Body of pancreas (tissue), 4 donors: ENCODE measurements at regions not wholly inside any gene's neighbourhood (a gene's known extent, or its start where the extent isn't known, plus 50 kb on each side); places are given as distances from the start of the nearest gene placed in this dataset.

Source experiments
- ATAC-seq: fragments of 150-250 bp; one replicate; pipeline ENCODE4 v1.9.1; 2016
- DNase-seq, 4 donors: peaks; one replicate each; pipeline ENCODE4 v3.0.0-alpha.2; 2019
- H3K27ac ChIP-seq, 4 donors: fragments of 200-600 bp; sonication (generic); 1 replicate in 3 of 4; 2 replicates in 1 of 4; pipeline versions ENCODE4 v1.5.1 to v1.6.1; 2016 to 2019; ENCODE audit warnings: mild to moderate bottlenecking in 1 of 4, mixed read lengths in 1 of 4, moderate library complexity in 1 of 4
- H3K27me3 ChIP-seq, 2 donors: fragments of 200-600 bp; sonication (generic); one replicate each; pipeline ENCODE4 v1.6.0; 2016; ENCODE audit warnings: mild to moderate bottlenecking in 1 of 2
- H3K36me3 ChIP-seq, 2 donors: fragments of 200-600 bp; sonication (generic); replicated peaks in 1 of 2; 2 replicates each; pipeline ENCODE4 v1.5.1; 2016; ENCODE audit warnings: low read depth in 2 of 2; ENCODE audit not compliant: insufficient read depth in 1 of 2
- H3K4me1 ChIP-seq: fragments of 200-600 bp; sonication (generic); one replicate; pipeline ENCODE4 v1.6.0; 2016
- H3K4me3 ChIP-seq, 2 donors: fragments of 200-600 bp; sonication (generic); 1 replicate in 1 of 2; 2 replicates in 1 of 2; pipeline ENCODE4 v1.5.1; 2016 to 2019
- H3K9me3 ChIP-seq, 3 donors: fragments of 200-600 bp; sonication (generic); 1 replicate in 2 of 3; 2 replicates in 1 of 3; pipeline ENCODE4 v1.5.1; 2016
- POLR2A ChIP-seq, 3 donors: fragments of 450-650 bp; IDR thresholded peaks; one replicate each; pipeline ENCODE4 v1.6.1; 2016; ENCODE audit warnings: antibody characterized with exemption in 3 of 3, mild to moderate bottlenecking in 2 of 3
- WGBS, 2 donors: methylation state at CpG; one replicate each; pipeline ENCODE4 v1.1.5; 2017; 5-methylcytosine and 5-hydroxymethylcytosine counted together
- intact Hi-C: fragments of 100-400 bp; cut with DNase I; formaldehyde crosslinking; loops from one replicate; pipeline ENCODE4 v1.15.1; 2023
- TF ChIP-seq, protein P1 (sequence below), 7 experiments: fragments of 450-650 bp in 4 of 7; fragments of 200-600 bp in 3 of 7; sonication (generic) in 3 of 7; IDR thresholded peaks; one replicate each; pipeline ENCODE4 v1.5.1; 2016 to 2019; ENCODE audit warnings: antibody characterized with exemption in 7 of 7

DNA sequence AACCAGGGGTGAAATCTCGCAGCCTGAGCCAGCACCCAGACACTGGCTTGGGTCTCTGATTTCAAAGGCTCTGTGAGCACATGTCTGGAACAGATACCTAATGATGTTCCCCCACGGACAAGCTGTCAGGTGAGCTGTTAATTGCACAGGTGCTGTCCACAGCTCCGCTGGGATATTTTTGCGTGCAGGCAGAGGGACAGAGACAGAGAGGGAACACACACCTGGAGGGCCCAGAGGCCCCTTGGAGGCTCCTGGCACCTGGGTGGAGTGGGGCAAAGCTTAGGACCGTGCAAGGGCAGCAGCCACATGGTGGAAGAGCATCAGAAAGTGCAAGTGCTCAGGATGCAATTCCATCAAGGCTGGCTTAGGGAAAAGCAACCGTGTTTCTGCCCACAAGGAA is 57.3 kb downstream of the ARL6IP4 start:
- Histone ChIP-seq H3K27ac (no peak overlapping the region), H3K9me3 (no peaks in the 10 kb centered on the region), H3K27me3 (no peaks in the 10 kb centered on the region), H3K36me3 (no peaks in the 10 kb centered on the region), H3K4me3 (no peak overlapping the region), H3K4me1 (no peaks in the 10 kb centered on the region)
- TF ChIP-seq POLR2A (IDR thresholded peaks at IDR 0.05), result no peak
- TF ChIP-seq, protein P1, sequence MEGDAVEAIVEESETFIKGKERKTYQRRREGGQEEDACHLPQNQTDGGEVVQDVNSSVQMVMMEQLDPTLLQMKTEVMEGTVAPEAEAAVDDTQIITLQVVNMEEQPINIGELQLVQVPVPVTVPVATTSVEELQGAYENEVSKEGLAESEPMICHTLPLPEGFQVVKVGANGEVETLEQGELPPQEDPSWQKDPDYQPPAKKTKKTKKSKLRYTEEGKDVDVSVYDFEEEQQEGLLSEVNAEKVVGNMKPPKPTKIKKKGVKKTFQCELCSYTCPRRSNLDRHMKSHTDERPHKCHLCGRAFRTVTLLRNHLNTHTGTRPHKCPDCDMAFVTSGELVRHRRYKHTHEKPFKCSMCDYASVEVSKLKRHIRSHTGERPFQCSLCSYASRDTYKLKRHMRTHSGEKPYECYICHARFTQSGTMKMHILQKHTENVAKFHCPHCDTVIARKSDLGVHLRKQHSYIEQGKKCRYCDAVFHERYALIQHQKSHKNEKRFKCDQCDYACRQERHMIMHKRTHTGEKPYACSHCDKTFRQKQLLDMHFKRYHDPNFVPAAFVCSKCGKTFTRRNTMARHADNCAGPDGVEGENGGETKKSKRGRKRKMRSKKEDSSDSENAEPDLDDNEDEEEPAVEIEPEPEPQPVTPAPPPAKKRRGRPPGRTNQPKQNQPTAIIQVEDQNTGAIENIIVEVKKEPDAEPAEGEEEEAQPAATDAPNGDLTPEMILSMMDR (IDR thresholded peaks at IDR 0.05), result no peak
- no peak for ATAC-seq
- no peak for DNase-seq
- intact Hi-C loops, result no loop called here
- 78 to 80% methylated on average over 3 to 6 of the region's 6 CpGs for WGBS, 2 donors

DNA sequence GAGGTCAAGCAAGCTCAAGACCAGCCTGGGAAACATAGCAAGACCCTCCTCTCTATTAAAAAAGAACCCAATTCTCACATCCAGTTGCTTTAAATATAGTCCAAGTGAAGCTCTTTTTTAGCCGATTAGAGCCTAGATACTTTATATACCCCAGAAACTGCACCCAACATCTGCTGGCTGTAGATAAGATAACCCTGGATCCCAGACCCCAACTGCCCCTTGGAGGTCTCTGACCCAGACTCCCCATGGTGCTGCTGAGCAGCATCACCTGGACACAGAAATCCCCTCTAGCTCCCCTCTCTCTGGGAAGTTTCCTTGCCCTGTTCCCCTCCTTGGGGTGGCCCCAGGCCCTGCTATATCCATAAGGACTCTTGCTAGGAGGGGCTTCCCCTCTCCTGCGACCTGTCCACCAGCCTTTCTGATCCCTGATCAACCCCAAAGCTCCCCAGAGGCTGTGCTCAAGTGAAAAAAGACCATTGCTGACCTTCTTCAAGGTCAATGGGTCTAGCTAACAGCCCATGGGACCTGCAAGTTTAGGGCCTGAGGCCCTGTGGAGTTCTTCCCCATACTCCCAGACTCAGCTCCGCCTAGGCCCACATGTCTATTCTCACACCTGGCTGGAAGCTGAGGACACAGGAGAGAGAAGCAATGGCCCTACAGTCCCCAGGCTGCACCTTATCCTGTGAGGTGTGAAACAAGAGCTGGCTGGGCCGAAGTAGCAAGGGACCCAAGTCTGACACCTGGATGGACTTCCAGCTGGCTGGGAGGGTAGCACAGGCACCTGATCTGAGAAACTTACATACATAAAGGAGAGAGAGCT is 56.2 kb downstream of the ARL6IP4 start:
- Histone ChIP-seq H3K4me3 (no peak overlapping the region), H3K36me3 (no peaks in the 10 kb centered on the region), H3K9me3 (no peaks in the 10 kb centered on the region), H3K27ac (no peak overlapping the region), H3K4me1 (no peaks in the 10 kb centered on the region), H3K27me3 (no peaks in the 10 kb centered on the region)
- WGBS, 2 donors, result 83 to 87% methylated on average over 4 of the region's 4 CpGs
- TF ChIP-seq, protein P1 (IDR thresholded peaks at IDR 0.05), result no peak
- ATAC-seq (no peak), DNase-seq (no peak)
- intact Hi-C loops, result no loop called here

DNA sequence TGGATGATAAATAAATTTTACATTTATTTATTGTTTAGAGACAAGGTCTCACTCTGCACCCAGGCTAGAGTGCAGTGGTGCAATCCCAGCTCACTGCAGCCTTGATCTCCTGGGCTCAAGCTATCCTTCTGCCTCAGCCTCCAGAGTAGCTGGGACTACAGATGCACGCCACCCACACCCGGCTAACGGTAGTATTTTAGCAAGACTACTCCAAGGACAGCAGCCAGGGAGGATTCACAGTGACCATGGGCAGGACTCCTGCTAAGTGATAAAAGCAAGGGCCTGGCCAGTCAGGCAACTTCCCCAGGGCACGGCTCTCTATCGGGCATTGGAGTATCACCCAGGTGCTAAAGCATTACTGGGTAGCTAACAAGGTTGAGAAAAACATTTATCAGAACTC is 55.4 kb downstream of the ARL6IP4 start:
- no peak overlapping the region for H3K4me3 ChIP-seq
- DNase-seq (no peak), ATAC-seq (no peak)
- H3K36me3 ChIP-seq, result no peaks in the 10 kb centered on the region
- TF ChIP-seq, protein P1 (IDR thresholded peaks at IDR 0.05), result no peak
- TF ChIP-seq POLR2A (IDR thresholded peaks at IDR 0.05), result no peak
- no peaks in the 10 kb centered on the region for H3K27me3 ChIP-seq
- 80 to 86% methylated on average over 2 to 5 of the region's 5 CpGs for whole genome bisulfite sequencing, 2 donors
- H3K9me3 ChIP-seq, result no peaks in the 10 kb centered on the region
- no peak overlapping the region for H3K27ac ChIP-seq
- no peaks in the 10 kb centered on the region for H3K4me1 ChIP-seq
- intact Hi-C loops, result no loop called here

DNA sequence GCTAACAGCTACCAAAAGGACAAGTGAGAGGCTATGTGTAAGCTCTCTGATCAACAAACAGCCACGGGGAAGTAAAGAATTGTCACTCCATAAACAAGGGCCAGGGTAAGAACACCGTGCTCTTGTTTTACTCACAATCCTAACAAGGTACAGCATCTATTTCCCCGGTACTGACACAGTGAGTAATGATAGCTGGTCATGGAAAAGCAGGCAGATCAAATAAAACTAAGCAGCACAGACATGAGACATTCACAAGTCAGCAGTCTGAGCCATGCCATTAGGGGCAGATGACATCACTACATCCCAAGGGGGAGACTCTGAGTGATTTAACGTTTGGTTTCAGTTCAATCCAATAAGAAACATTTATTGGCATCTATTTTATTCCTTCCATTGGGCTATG is 54.4 kb downstream of the ARL6IP4 start:
- Histone ChIP-seq H3K27me3 (no peaks in the 10 kb centered on the region), H3K9me3 (no peaks in the 10 kb centered on the region), H3K27ac (no peak overlapping the region), H3K4me1 (no peaks in the 10 kb centered on the region), H3K36me3 (no peaks in the 10 kb centered on the region), H3K4me3 (no peak overlapping the region)
- TF ChIP-seq, protein P1 (IDR thresholded peaks at IDR 0.05), result no peak
- no peak for TF ChIP-seq POLR2A (IDR thresholded peaks at IDR 0.05)
- DNase-seq (no peak), ATAC-seq (peak; percentile 31)
- WGBS, 2 donors, result 49 to 52% methylated on average over 4 of the region's 4 CpGs
- intact Hi-C loops, result no loop called here

DNA sequence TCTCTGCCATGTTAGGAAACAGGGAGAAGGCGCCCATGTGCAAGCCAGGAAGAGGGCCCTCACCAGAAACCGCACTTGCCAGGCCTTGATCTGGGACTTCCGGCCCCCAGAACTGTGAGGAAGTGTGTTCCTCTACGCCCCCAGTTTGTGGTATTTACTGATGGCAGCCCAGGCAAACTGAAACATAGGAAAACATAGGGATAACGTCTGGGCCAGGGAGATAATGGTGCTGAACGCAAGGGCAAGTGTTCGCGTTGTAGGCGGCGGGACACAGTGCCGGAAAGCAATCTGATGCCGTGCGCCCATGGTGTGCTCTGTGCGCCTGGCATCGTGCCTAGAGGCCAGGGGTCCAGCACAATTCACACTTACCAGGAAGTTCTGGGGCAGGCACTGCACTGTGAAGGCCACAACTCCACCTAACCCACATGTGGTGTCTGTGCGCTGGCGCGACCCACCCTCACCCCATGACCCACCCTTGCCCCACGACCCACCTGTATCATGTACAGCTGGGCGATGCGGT is 53.6 kb downstream of the ARL6IP4 start:
- no peak overlapping the region for H3K27ac ChIP-seq
- no peak overlapping the region for H3K4me3 ChIP-seq
- intact Hi-C loops, result no loop called here
- no peaks in the 10 kb centered on the region for H3K36me3 ChIP-seq
- TF ChIP-seq, protein P1 (IDR thresholded peaks at IDR 0.05), result no peak
- no peak for TF ChIP-seq POLR2A (IDR thresholded peaks at IDR 0.05)
- 57 to 85% methylated on average over 16 to 21 of the region's 21 CpGs for WGBS, 2 donors
- H3K4me1 ChIP-seq, result no peaks in the 10 kb centered on the region
- ATAC-seq (no peak), DNase-seq (no peak)
- no peaks in the 10 kb centered on the region for H3K27me3 ChIP-seq
- H3K9me3 ChIP-seq, result no peaks in the 10 kb centered on the region
